ENCODE measurements at regions not wholly inside any gene's neighbourhood (a gene's known extent, or its start where the extent isn't known, plus 50 kb on each side); places are given as distances from the start of the nearest gene placed in this dataset.

DNA sequence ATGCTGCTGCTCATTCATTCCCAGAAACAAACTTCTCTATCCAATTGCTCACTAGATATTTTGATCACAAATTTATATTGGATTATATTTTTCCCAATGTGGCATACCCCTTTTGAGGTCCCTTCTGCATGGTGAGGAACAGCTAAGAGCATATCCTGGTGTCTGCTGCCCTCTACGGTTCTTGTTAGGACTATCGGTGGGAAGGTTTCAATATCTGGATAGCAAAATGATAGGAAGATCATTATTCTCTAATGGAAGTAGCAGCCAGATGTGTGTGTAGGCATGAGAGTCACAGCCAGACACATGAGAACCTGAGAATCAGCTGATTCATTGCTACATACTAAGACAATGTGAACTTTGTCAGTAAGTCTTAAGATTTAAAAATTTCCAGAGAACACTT lies 1422.4 kb upstream of the MIR17HG start:
- TF ChIP-seq, protein P1, sequence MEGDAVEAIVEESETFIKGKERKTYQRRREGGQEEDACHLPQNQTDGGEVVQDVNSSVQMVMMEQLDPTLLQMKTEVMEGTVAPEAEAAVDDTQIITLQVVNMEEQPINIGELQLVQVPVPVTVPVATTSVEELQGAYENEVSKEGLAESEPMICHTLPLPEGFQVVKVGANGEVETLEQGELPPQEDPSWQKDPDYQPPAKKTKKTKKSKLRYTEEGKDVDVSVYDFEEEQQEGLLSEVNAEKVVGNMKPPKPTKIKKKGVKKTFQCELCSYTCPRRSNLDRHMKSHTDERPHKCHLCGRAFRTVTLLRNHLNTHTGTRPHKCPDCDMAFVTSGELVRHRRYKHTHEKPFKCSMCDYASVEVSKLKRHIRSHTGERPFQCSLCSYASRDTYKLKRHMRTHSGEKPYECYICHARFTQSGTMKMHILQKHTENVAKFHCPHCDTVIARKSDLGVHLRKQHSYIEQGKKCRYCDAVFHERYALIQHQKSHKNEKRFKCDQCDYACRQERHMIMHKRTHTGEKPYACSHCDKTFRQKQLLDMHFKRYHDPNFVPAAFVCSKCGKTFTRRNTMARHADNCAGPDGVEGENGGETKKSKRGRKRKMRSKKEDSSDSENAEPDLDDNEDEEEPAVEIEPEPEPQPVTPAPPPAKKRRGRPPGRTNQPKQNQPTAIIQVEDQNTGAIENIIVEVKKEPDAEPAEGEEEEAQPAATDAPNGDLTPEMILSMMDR (IDR thresholded peaks at IDR 0.05) = peak in 2 of 6 experiments; percentile 7 to 19
- no peak for TF ChIP-seq POLR2A (IDR thresholded peaks at IDR 0.05)

All from esophagus squamous epithelium (tissue), 4 donors.